ENCODE measurements at regions not wholly inside any gene's neighbourhood (a gene's known extent, or its start where the extent isn't known, plus 50 kb on each side); places are given as distances from the start of the nearest gene placed in this dataset.

- TF ChIP-seq CTCF (conservative IDR thresholded peaks at IDR 0.05 in 1 of 2, IDR thresholded peaks at IDR 0.05 in 1 of 2; ENCODE audit: low read depth in 1 of 2, low read length in 2 of 2) (no peak), EZH2 (IDR thresholded peaks at IDR 0.05; ENCODE audit: low read length, missing control alignments) (no peak)
Measured at GRCh38 chr4:159484864-159485263, 382.0 kb downstream of the RAPGEF2 start.

All from fibroblast of lung (primary cell).